ENCODE measurements at regions not wholly inside any gene's neighbourhood (a gene's known extent, or its start where the extent isn't known, plus 50 kb on each side); places are given as distances from the start of the nearest gene placed in this dataset.
"Not testable (repeated sequence)": the region's sequence is repeated elsewhere in the genome, so short reads cannot be mapped to it uniquely, and the experiment has no call there.

DNA sequence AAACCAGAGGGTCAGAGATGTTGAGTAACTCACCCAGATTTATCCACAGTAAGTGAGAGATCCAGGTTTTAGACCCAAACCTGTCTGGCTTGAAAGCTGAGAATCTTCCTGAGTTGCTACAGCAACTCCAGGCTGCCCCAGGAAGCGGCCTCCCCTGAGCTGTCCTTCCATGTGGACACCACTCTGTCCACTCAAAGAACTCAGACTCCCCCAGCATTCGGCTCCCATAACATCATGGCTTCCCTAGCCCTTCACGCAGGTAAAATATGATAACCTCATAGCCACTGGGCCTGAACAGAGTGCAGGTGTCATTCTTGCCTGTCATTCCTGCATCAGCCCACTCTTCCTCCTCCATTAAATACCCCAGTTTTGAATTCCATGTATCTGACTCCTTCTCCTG, 657.8 kb downstream of the TBC1D22A start:
- DNase-seq, result no peak

DNA sequence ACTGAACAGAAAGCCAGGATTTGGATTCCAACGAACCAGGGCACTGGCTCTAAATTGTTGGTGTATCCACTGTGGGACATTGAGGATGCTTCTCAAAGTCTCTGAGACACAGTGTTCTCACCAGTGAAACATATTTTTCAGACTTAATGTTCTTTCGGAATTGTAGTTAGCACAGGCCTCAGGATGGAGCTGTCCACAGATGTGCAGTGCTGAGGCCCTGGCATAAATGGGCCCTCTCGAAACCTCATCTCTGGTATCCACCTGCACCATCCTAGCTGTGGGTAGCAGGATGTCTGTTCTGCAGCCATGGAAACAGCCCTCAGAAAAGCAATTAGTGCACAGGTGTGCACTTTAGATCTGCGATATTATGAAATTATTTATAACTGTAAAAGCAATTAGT, 656.8 kb downstream of the TBC1D22A start:
- no peak for DNase-seq

DNA sequence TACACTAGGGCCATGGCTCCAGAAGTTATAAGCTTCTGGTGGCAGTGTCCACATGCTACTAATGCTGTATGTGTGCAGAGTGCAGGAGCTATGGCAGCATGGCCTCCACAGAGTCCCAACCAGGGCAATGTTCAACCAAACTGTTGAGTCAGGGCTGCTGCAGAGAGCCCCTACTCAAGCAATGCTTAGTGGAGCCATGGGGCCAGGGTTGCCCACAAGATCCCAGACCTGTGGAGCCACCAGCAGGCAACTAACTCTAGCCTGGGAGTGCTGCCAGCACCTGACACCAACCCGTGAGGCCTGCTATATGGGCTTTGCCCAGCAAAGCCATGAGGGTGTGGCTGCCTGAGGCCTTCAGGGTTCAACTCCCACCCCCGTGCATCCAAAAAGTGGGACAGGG, 655.2 kb downstream of the TBC1D22A start:
- no peak for DNase-seq

DNA sequence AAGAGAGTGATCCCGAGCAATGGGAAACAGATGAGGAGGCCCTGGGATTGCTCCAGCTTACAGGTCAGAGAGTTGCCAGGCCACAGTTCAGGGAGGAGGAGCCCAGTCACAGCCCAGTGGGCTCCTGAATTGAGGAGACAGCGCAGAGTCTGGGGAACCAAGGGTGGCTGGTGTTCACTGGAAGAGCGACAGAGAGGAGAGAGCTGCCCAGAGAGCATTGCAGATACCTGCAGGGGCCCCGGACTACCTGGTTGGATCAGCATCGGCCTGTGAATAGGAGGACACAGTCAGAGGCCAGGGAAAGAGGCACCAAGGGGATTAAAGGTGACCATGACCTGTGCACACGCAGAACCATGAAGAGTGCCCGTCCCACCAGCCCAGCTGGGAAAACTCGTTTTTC, 648.6 kb downstream of the TBC1D22A start:
- no peak for DNase-seq

DNA sequence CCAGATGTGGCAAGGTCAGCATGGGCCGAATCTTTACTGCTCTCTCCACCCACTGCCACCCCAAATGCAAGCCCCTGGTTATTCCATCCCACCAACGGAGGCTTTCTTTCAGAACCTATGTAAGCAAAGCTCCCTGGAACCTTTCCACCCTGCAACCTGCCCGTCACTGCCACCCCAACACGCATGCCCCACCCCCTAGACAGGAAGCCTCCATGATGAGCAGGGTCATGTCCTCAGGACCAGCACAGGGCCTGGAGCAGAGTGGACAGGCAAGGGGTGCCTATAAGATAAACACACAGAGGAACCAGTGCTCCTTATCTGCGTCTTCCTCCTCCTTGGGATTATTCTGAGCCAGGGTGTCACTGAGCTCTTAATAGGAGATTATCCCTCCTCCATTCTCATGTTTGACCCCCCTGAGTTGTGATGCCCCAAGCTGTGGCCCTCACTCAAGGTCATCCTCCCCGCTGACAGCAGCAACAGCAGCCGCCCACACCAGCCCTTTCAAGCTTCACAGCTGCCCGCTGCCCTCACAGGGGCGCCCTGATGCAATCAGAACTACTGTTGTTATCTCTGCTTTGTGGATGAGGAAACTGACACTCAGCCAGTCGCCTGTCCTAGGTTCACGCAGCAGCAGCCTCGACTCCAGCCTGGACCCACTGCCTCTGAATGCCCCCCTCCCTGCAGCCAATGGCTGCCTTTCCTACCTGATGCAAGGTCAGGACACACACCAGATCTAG, 647.3 kb downstream of the TBC1D22A start:
- no peak for DNase-seq

DNA sequence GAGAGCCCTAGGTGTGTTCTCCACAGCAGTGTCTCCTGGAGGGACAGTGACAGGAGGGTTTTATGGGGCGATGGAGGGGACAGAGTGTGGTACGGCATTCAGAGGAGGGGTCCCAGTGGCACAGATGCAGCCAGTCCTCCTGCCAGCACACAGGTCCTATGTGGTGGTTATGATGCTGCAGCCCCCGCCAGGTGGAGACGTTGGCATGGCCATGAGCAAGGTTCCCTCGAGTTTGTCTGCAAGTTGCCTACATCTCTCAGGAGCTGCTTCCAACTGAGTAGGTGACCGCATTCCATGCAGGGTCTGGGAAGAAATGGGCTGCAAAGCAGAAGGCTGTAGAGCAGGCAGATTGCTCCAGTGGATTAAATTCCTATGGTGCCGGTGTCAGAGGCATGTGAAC, 646.0 kb downstream of the TBC1D22A start:
- DNase-seq, result no peak

DNA sequence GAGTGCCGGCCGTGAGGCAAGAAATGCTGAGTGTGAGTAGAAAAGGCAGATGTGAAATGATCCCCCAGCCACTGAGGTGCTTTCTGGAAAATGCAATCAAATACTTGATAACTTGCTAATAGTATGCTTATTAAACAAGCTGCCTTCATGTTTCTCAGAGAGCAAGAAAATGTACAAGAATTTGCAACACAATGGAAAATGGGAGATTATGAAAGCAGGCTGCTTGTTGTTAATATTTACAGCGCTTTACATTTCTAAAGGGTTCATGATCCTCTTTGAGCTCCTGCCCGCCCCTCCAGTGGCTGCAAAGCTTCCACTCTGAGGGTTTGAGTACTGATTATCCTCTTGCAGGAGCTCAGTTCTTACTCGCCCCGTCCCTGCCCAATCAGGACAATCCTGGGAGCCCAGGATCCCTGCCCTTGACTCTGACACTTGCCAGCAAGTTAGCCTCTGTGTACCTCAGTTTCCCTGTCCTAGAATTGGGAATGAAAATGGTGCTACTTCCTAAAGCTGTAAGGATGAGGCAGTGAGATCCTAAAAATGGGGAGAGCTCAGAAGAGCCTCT, 645.1 kb downstream of the TBC1D22A start:
- DNase-seq, result no peak

DNA sequence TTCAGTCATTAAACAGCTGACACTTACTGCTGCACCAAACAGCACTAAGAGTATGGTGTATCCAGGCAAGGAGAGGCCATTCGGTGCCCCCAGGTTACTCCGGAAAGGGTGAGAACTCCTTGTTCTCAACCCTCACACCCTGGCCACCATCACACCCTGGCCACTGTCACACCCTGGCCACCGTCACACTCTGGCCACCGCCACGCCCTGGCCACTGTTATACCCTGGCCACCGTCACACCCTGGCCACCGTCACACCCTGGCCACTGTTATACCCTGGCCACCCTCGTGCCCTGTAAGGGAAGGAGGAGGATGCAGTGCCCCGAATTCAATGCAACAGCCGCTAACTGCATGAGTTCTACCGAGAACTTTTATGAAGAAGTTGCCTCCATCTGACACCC, 644.4 kb downstream of the TBC1D22A start:
- no peak for DNase-seq

DNA sequence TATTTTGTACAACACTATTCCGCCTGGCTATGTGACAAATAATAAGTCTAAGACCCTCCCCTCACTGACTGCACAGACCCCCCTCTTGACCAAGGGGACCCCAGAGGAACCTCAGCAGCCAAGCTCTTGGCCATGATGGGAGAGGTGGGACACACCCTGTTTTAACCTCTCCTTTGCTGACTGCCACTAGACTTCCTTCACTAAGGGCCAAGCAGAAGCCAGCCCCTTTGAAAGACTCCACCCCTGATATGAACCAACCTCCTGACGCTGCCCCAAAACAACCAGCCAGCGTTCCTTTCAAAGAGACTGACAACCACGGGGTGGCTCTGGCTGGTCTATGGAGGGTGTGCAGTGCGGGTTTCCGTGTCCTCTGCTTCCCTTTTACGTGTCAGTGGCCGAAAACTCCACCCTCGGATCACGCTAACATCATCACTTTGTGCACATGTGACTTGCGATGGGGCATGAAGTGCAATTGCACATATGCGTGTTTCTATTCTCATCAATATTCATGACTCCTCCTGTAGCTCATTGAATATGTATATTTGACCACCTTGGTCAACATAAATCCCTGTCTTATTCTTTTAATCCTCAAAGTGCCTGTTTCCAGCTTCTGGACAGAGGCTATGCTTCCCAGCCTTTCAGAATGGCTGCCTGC, 643.9 kb downstream of the TBC1D22A start:
- DNase-seq, result no peak

DNA sequence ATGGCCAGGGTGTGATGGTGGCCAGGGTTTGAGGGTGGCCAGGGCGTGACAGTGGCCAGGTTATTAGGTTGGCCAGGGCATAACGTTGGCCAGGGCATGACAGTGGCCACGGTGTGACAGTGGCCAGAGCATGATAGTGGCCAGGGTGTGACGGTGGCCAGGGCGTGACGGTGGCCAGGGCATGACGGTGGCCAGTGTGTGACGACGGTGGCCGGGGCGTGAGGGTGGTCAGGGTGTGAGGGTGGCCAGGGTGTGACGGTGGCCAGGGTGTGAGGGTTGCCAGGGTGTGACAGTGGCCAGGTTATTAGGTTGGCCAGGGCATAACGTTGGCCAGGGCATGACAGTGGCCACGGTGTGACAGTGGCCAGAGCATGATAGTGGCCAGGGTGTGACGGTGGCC, 642.8 kb downstream of the TBC1D22A start:
- not testable (repeated sequence) for DNase-seq

DNA sequence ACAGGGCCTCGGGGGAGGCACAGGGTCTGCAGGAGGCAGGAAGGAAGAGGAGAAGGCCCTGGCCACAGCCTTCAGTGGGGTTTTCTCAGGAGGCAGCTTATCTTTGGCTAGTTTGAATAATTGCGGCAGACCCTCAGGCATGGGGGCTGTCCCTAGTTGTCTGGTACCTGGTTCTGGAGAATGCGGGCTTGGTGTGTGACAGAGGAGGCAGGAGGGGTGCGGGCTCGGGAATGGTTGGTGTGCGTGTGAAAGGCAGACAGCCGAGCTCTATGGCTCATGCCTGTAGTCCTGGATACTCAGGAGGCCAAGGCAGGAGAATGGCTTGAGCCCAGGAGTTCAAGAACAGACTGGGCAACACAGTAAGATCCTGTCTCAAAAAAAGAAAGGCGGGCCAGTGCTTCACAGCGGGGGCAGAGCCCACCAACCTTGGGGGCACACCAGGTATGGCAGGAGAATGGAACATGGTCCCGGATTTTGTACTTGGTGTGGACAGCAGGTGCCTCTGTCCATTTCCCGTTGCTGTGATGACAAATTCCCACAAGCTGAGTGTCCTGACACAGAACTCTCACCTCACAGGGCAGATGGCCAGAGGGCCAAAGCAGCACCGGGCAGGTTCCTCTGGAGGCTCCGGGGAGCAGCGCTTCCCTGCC, 640.6 kb downstream of the TBC1D22A start:
- no peak for DNase-seq

DNA sequence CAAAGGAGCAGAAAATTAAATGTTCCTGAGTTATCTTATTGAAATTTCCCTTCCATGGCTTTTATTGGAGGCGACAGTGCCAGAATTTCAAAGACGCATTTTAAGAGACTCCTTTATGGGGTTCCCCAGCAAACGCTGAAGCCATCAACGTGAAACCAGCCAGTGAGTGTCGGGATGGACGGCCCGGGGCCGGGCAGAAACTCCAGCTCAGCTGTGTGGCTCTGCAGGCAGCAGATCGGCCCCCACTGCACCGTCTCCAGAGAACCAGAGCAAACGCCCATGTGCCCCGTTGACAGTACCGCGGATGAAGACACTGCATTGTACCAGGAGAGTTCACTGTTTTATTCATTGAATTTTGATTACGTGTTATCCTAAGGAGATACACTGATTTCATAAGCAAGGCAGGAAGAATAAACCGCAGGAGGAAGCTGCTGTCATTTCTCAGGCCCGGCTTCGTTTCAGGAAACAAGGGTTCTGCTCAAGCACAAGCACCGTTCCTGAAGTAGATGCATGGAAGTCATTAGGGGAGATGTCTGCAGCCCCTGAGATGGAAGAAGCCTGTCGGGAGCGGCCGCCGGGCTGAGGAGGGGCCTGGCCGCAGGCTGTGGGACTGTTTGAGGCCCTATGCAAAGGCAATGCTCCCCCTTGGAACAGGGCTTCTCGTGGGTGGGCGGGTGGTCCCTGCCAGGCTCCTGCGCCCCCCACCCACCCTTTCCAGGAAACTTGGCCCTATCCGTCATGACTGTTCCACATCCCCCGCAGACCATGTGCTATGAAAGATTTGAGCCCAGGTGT, 639.7 kb downstream of the TBC1D22A start:
- no peak for DNase-seq

DNA sequence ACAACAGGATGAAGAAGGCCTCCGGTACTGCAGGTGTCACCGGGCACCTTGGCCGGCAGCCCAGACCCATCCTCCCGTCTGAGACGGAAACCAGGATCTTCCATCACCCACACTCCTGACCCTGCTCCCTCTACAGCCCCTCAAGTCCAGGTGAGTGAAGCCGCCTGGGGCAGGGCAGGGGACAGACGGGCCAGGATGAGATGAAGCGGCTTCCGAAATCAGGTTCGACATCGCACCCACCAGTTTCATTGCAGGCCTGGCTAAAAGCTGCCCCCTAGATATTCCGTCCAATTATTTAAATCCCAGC, 639.1 kb downstream of the TBC1D22A start:
- no peak for DNase-seq

DNA sequence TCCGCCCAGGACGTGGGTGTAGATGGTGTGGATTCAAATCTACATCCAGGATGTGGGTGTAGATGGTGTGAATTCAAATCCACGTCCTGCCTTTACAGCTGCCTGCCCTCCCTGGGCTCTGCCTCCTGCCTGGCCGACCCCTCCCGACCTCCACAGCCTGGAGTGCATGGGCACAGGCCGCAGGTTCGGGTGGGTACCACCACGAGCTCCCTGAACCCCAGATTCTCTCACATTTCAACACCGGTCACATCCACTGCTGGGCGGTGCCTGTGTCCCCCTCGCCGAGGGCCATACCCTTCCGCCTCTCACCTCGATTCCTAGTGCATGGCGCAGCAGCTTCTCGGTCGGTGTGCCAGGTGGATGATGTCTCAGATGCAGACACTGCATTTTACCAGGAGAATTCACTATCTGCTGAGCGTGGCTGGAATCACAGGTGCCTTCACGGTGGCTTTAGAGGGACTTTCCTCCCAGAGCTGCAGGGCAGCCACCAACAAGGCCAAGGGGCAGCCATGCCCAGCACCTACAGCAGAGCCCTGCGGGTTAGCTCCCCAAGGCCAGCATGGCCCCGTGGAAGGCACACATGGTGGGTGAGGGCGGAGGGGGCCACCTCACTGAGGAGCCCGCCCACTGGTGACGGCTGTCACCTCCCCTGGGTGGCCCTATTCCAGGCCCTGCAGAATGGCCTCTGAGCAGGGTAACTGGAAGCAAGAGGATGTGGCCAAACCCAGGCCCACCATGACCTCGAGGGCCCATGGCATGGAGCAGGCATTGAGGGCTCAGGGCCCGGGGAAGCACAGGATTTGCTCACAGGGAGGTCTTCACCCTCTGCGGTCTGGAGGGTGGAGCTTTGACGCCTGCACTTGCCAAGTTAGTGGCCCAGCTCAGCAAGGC, 638.5 kb downstream of the TBC1D22A start:
- no peak for DNase-seq

DNA sequence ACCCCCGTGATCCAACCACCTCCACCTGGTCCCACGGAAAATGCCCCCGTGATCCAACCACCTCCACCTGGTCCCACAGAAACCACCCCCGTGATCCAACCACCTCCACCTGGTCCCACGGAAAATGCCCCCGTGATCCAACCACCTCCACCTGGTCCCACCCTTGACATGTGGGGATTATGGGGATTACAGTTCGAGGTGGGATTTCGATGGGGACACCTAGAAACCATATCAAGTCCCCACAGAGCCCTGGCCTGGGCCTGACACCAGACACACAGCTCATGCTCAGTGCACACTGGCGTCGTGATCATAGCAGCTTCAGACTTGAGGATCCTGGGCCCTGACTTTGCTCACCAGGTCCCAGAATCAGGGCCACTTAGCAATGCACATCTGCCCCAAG, 637.7 kb downstream of the TBC1D22A start:
- DNase-seq, result not testable (repeated sequence)

DNA sequence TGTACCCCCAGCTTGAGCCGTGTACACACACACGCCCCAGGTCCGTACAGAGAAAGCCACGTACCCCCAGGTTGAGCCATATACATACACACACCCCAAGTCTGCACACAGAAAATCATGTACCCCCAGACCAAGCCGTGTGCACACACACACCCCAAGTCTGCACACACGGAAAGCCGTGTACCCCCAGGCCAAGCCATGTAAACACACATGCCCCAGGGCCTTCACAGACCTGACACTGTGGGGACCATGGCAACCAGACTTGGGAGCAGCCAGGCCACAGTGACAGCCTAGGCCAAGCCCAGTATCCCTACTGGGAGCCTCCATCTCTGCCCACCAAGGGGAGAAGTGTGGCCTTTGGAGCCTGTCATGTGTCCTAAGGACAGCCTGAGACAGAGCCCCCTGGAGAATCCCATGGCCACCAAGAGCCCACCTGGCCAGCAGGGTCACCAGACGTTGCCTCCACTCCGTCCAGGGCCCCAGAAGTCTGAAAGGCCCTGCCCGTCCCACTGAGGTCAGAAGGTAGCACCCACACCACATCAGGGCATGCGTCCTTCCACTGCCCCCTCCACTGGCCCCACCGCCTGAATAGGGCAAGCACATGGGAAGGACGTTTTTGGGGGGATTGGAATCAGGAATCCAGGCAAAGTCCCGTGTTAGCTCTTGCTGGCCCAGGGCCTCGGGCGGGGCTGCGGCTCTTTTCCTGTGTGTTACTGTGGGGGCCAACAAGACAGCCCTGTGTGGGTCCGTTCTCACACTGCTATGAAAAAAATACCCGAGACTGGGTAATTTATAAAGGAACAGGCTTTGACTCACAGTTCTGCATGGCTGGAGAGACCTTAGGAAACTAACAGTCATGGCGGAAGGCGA, 636.7 kb downstream of the TBC1D22A start:
- DNase-seq, result no peak

DNA sequence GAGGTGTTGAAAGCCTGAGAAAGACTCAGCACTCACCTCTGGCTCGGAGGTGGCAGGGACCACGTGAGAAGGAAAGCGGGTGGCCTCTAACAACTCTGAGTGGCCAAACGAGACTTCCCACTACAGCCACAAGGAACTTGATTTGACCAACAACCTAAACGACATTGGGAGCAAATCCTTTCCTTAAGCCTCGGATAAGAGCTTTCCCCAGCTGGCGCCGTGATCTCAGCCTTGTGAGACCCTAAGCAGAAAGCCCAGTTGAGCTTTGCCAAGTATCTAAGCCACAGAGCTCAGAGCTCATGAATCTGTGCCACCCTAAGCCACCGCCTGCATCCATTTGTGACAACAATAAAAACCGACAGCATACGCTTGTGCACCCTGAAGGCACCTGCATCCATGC, 636.0 kb downstream of the TBC1D22A start:
- DNase-seq, result no peak

DNA sequence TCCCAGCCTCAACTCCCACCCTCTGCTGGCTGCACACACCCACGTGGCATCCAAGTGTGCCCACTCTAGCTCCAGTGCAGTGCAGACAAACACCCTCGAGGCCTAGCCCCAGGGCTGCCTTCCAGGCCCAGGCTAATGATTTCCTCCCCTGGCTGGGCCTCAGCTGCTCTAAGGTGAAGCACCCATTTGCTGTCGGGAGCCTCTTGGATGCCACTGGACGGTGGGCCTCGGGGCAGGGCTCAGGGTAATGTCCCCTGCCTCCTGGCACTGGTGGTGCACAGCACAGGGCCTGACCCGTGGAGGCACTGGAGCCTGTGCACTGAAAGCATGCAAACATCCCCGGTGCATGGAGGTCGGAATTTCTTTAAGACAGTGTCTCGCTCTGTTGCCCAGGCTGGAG, 635.2 kb downstream of the TBC1D22A start:
- no peak for DNase-seq

DNA sequence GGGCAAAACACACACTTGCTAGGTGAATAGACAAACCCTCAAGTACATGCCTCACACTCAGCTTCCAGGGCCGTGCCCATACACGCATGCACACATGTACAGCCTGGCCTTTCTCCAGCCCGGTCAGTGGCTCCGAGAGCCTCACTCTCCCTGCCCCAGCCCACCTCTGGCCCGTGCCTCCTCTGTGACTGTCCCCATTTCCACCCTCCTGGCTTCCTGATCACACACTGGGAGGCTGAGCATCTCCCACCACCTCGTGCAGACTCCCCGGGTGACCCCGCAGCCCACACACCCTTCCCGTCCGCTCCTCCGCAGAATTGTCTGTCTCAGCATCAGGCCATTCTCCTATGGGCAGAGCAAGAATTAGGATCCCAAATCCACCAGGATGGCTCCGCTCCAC, 634.1 kb downstream of the TBC1D22A start:
- DNase-seq, result no peak

DNA sequence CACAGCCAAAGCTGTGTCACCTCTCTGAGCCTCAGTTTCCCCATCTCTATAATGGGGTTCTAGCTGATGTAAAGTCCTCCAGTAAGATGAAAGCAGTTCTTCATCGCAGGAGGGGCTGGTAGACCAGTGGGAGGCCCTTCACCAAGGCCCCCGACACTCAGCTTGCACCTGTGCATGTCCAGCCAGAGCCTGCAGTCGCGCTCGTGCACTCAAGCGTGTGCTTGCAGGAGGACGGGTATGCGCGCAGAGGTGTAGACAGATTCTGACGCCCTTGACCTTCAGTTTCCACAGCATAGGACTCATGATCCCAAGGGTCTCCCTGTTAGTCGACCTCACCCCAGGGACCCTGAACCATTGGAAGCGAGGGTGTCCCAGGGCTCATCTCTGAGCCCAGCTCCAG, 633.7 kb downstream of the TBC1D22A start:
- DNase-seq, result no peak

DNA sequence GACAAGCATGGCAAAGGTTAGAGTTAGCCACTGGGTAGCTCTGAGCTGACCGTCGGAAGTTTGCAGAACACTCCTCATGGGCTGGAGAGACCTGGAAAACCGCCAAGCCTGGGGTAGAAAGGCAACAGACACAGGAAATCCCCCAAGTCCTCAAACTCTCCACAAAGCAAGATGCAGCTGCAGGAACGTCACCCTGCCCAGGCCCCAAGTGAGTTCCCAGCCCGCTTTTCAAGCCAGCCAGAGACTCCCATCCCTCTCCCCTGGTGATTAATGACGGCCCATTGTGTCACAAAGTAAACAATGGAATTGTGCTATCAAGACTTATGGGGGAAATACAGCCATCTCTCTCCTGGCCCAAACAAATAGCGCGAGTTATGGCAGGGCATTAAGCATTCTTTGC, 633.0 kb downstream of the TBC1D22A start:
- DNase-seq, result no peak

Measured in NCI-H187 (cell line).